IPS-18c (cell line): ENCODE measurements at regions not wholly inside any gene's neighbourhood (a gene's known extent, or its start where the extent isn't known, plus 50 kb on each side); places are given as distances from the start of the nearest gene placed in this dataset.

Experiments
- H3K4me3 ChIP-seq: 2 replicates; pipeline ENCODE4 v1.7.0; 2013; ENCODE audit warnings: low read depth, mild to moderate bottlenecking, low read length, moderate library complexity; ENCODE audit not compliant: insufficient read depth
- H3K9me3 ChIP-seq: one replicate; pipeline ENCODE4 v1.6.1; 2013; ENCODE audit warnings: mild to moderate bottlenecking, low read length, moderate library complexity; ENCODE audit not compliant: control insufficient read depth, insufficient read depth

DNA sequence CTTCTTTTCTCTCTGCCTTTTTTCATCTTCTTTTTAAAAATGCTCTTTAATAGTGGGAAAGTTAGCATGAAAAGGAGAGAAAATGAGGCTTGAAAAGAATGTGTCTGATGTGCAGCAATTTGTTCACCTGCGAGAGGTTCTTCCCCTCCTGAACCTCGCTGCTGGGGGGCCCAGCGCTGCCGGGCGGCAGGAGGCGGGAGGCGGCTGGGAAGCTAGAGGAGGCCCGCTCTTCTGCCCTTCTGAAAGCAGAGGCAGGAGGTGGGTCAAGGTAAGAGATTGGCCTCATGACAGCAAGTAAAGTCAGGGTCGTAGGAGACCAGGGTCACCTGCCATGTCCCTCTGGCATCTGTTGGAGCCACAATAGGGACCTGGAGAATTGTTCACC lies 78.6 kb upstream of the TNRC6C start:
- H3K4me3 ChIP-seq, result no peak overlapping the region
- no peaks in the 10 kb centered on the region for H3K9me3 ChIP-seq

- H3K4me3 ChIP-seq, result no peak overlapping the region
- no peaks in the 10 kb centered on the region for H3K9me3 ChIP-seq
Observed at GRCh38 chr17:77880711-77881450, 77.6 kb upstream of the TNRC6C start.

GRCh38 chr17:77881545-77881944 lies 77.0 kb upstream of the TNRC6C start:
- no peak overlapping the region; the same call in 1 of the 2 replicates for H3K4me3 ChIP-seq

DNA sequence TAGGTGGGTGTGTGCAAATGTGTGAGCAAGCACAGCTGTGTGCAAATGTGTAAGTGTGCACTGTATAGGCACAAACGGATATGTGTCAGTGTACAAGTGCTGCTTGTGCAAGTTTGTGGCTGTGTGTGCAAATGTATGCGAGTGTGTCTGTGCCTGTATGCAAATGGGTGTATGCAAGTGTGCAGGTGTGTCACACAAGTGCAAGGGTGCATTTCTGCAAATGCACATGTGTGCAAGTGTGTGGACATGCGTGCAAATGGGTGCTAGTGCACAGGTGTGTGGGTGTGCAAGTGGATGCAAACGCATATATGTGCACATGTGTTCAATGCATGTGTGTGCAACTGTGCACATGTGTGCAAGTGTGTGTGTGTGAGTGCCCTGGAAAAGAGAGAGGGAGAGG lies 76.5 kb upstream of the TNRC6C start:
- Histone ChIP-seq H3K4me3 (no peak overlapping the region), H3K9me3 (no peaks in the 10 kb centered on the region)

More at GRCh38 chr17:77881545-77881944, 77.0 kb upstream of the TNRC6C start:
- H3K9me3 ChIP-seq, result no peaks in the 10 kb centered on the region

DNA sequence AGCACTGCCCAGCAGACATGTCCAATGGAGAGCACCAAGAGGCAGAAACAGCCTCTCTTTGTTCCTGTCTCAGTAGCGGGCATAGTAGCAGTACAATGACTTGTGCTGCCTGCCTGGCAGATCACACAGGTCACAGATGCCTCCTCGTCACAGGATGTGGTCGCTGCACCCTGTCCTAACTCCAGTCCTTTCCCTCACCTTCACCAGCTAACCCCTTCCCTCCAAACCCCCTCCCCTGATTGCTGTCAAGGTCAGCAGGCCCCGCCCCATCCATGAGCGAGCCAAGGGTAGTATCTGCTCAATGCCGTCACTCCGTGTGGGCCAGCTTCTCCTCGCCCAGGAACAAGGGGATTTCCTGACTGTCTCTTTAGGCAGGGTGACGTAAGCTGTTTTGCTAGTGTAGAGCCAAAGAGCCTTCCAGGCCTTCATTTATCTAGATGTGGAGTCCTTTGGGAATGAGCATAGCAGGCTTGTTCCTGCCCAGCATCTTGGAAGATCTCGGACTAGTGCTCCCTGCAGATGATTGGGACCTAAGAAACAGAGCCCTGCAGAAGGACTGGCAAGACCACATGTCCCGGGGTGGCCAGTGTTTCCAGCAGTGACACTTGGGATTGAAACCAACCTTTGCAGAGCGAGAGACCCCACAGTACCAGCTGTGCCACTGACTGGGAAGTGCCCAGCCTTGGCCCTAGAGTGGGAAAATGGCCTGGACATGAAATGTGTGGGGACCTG lies 75.9 kb upstream of the TNRC6C start:
- Histone ChIP-seq H3K4me3 (no peak overlapping the region), H3K9me3 (no peaks in the 10 kb centered on the region)

DNA sequence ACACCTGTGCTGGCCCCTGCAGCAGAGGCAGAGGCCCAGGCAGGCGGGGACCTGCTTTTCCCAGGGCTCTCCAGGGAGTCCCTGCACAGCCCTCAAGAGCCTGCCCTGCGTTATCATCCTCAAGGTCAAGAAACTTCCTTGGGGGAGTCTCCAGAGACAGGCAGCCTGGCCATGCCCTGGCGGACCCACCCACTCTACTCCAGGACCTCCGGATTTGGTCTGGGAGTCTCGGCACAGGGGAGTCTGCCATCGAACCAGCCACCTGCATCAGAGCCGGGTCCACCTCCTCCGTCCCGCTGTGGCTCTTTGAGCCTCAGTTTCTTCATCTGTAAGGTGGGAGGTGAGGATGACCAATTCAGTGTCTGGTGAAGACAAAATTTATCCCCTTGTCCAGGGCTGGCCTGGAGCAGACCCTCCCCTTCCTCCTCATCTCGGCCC lies 75.3 kb upstream of the TNRC6C start:
- H3K4me3 ChIP-seq, result no peak overlapping the region

DNA sequence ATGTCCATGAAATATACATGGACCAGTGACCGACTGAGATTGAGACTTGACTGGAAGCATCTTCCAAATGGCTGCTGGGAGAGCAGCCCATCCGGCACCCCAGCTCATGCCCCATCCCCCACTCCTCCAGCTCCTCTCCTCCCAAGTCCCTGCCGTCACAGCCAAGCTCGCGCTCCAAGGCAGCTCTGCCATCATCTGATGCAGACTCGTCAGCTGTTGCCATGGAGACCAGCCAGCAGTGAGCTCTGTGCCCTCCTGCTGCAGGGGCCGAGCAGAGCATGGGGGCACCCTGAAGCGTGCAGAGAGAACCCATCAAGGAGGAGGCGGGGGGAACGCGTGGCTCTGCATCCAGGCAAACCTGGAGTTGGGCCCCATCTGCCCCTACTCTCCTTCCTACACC lies 74.5 kb upstream of the TNRC6C start:
- Histone ChIP-seq H3K4me3 (no peak overlapping the region), H3K9me3 (no peaks in the 10 kb centered on the region)

More for the DNA sequence above, 75.3 kb upstream of the TNRC6C start:
- H3K9me3 ChIP-seq, result no peaks in the 10 kb centered on the region

- H3K9me3 ChIP-seq, result no peaks in the 10 kb centered on the region
- H3K4me3 ChIP-seq, result no peak overlapping the region
Observed at GRCh38 chr17:77884967-77885641, 73.4 kb upstream of the TNRC6C start.

DNA sequence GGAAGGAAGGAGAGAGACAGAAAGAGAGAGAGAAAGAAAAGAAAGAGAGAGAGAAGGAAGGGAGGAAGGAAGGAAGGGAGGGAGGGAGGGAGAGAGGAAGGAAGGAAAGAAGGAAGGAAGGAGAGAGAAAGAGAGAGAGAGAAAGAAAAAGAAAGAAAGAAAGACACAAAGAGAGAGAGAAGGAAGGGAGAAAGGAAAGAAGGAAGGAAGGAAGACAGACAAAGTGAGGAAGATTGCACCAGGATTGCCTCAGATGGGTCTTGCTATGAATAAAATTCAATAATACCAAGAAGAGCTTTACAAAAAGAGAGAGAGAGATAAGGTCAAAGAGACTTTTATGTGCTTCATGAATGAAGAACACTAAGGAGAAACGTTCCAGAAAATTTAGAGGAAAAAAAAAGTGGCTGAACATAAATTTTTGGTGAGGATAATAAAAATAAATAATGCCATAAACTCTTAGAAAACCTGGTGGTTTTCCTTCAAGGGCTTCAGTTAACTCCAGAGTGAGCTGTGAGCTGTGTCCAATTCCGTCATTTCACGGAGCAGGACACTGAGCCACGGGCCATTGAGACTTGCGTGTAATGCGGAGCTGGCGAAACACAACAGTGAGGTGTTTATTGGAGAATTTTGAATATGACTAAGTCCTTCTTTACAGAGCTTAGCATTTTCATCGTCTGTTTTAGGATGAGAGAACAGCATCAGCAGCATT lies 72.7 kb upstream of the TNRC6C start:
- no peak overlapping the region for H3K4me3 ChIP-seq
- no peaks in the 10 kb centered on the region for H3K9me3 ChIP-seq

DNA sequence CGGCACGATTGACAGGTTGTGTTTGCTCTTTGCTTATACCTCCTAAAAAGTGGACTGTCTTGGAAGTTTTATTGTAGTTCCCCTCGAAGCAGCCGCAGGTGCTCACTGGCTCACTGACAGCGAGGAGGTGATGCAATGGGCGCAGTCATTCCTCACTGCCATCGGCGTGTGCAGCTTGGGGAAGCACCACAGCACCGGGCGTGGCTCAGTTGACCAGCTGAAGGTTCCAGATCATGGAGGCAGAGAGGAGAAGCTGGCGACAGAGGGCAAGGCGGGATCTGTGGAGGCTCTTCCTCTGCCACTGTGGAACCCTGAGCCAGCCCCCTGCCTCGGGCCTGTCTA lies 72.1 kb upstream of the TNRC6C start:
- Histone ChIP-seq H3K4me3 (no peak overlapping the region), H3K9me3 (no peaks in the 10 kb centered on the region)

- H3K9me3 ChIP-seq, result no peaks in the 10 kb centered on the region
- H3K4me3 ChIP-seq, result no peak overlapping the region; the same call in 1 of the 2 replicates
Observed at GRCh38 chr17:77887110-77887463, 71.4 kb upstream of the TNRC6C start.

- H3K4me3 ChIP-seq, result peak overlapping the region; percentile 34; the same call in 1 of the 2 replicates
- H3K9me3 ChIP-seq, result no peaks in the 10 kb centered on the region
Observed at GRCh38 chr17:77887464-77888241, 70.8 kb upstream of the TNRC6C start.

- H3K4me3 ChIP-seq, result peak overlapping the region; percentile 34; the same call in 1 of the 2 replicates
- H3K9me3 ChIP-seq, result no peaks in the 10 kb centered on the region
Observed at GRCh38 chr17:77888242-77889134, 70.0 kb upstream of the TNRC6C start.

DNA sequence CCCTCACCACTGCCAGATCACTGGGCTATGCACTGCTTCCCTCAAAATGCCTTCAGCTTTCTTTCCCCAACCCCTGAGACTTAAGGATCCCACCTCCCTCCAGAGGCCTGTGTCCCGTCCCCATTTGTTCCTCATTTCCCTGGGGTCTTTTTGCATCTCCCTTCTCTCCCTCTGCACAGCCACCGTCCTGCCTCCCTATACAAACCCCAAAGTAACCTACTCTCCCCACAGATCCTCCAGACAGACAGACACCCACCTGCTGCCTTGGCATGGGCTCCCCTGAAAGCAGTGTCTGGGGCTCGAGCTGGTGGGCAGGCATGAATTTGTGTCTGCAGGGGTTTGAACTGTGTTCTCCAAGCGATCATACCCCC lies 69.4 kb upstream of the TNRC6C start:
- H3K4me3 ChIP-seq, result no peak overlapping the region
- H3K9me3 ChIP-seq, result no peaks in the 10 kb centered on the region

- H3K9me3 ChIP-seq, result no peaks in the 10 kb centered on the region
- no peak overlapping the region for H3K4me3 ChIP-seq
Observed at GRCh38 chr17:77889866-77890760, 68.4 kb upstream of the TNRC6C start.
